ENCODE measurements at regions not wholly inside any gene's neighbourhood (a gene's known extent, or its start where the extent isn't known, plus 50 kb on each side); places are given as distances from the start of the nearest gene placed in this dataset.

DNA sequence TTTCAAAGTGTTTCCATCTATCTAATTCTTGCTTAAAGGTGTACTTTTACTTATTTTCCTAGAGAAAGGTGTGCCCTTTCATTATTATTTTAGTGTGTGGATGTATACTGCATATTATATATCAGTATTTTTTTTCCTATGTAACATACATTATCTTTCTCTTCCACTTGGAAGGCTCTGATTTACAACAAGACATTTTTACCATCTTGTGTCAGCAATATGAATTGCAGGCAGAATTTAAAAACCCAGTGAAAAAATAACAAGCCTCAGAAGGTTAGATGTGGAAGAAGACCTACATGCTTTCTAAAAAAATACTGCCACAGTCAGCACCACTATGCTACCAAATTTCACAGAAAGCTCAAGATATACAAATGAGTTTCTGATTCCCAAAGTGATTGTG, 327.7 kb upstream of the STEAP1 start:
- TF ChIP-seq, protein P1, sequence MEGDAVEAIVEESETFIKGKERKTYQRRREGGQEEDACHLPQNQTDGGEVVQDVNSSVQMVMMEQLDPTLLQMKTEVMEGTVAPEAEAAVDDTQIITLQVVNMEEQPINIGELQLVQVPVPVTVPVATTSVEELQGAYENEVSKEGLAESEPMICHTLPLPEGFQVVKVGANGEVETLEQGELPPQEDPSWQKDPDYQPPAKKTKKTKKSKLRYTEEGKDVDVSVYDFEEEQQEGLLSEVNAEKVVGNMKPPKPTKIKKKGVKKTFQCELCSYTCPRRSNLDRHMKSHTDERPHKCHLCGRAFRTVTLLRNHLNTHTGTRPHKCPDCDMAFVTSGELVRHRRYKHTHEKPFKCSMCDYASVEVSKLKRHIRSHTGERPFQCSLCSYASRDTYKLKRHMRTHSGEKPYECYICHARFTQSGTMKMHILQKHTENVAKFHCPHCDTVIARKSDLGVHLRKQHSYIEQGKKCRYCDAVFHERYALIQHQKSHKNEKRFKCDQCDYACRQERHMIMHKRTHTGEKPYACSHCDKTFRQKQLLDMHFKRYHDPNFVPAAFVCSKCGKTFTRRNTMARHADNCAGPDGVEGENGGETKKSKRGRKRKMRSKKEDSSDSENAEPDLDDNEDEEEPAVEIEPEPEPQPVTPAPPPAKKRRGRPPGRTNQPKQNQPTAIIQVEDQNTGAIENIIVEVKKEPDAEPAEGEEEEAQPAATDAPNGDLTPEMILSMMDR (IDR thresholded peaks at IDR 0.05; ENCODE audit: low read depth, low read length) = no peak
- no peak for TF ChIP-seq EZH2phosphoT487 (IDR thresholded peaks at IDR 0.05; ENCODE audit: low read depth)

All from OCI-LY3 (cell line).